ENCODE measurements at regions not wholly inside any gene's neighbourhood (a gene's known extent, or its start where the extent isn't known, plus 50 kb on each side); places are given as distances from the start of the nearest gene placed in this dataset.

DNA sequence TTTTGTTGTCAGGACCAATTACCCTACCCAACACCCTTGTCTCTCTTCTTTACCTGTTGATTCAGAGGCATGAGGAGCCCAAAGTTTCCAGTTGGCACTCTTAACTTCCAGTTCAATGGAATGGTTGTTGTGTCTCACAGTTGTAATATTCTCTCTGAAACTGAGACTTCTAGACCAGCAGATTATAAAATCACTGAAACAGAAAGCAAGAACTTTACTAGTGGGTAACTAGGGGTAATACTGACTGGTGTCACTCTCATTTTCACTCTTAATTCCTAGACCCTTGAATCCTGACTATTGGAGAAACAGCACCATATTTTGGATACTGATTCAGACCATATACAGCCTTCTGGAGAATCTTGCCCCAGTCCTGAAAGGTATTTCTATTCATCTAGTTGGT is 140.2 kb upstream of the MMS22L start:
- no peak for TF ChIP-seq CTCF (conservative IDR thresholded peaks at IDR 0.05; ENCODE audit: low read depth, low read length)
- no peak overlapping the region for H3K4me3 ChIP-seq (ENCODE audit: low read depth, low read length)
- DNase-seq (ENCODE audit: low read depth): no peak

GRCh38 chr6:97427648-97428047 is 144.6 kb upstream of the MMS22L start:
- DNase-seq (ENCODE audit: low read depth): no peak
- H3K4me3 ChIP-seq (ENCODE audit: low read depth, low read length): no peak overlapping the region
- no peak for TF ChIP-seq CTCF (conservative IDR thresholded peaks at IDR 0.05; ENCODE audit: low read depth, low read length)

DNA sequence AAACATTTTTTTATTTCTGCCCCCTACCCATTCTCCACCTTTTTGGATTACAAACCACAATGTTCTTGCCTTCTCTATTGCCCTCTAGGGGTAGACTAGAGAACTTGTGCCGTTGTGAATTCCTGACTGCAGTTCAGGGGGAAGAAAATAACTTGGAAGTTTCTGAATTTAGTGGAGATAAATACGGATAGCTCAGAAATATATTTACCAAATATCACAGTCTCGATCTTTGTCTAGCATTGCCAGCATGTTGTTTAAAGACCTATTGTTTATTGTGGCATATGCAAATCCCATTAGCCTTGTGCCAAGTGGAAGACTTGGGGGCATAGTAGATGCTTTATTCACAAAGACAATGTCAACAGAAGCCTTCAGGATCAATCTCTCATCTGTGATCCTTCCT is 154.1 kb upstream of the MMS22L start:
- H3K4me3 ChIP-seq (ENCODE audit: low read depth, low read length): no peak overlapping the region
- peak; percentile 85 for TF ChIP-seq CTCF (conservative IDR thresholded peaks at IDR 0.05; ENCODE audit: low read depth, low read length)
- peak; percentile 46 for DNase-seq (ENCODE audit: low read depth)

DNA sequence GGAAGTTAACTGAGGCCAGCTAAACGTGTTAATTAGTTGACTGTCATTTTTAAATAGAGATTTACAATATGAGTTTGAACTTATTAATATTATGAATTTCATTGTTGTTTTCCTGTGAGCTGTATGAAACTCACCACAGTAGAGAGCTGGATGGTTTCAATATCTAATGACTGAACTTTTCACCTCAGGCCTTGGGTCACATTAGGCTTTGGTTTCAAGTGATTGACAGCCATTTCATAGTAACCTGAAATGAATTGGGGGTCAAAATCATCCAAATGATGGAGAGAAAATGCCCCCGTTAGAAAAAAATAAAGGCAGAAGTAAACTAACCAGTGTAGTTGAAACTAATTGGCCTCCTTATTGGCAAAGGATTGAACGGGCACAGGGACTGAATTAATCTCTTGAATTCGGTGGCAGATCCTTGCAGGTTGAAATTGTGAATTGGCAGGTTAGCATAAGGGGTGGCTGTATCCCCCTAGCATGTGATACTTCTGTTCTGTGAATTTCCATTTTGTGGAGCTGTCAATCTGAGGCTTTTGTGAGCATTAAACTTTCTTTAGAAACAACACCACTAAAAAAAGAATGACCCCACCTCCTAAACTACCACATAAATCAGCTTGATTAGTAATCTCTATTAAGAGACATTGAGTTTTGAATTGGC is 155.1 kb upstream of the MMS22L start:
- no peak for DNase-seq (ENCODE audit: low read depth)
- H3K4me3 ChIP-seq (ENCODE audit: low read depth, low read length): no peak overlapping the region
- TF ChIP-seq CTCF (conservative IDR thresholded peaks at IDR 0.05; ENCODE audit: low read depth, low read length): no peak

- peak; percentile 63 for DNase-seq (ENCODE audit: low read depth)
- peak; percentile 75 for TF ChIP-seq CTCF (conservative IDR thresholded peaks at IDR 0.05; ENCODE audit: low read depth, low read length)
- no peak overlapping the region for H3K4me3 ChIP-seq (ENCODE audit: low read depth, low read length)
Measured at GRCh38 chr6:97440590-97441176, 157.7 kb upstream of the MMS22L start.

DNA sequence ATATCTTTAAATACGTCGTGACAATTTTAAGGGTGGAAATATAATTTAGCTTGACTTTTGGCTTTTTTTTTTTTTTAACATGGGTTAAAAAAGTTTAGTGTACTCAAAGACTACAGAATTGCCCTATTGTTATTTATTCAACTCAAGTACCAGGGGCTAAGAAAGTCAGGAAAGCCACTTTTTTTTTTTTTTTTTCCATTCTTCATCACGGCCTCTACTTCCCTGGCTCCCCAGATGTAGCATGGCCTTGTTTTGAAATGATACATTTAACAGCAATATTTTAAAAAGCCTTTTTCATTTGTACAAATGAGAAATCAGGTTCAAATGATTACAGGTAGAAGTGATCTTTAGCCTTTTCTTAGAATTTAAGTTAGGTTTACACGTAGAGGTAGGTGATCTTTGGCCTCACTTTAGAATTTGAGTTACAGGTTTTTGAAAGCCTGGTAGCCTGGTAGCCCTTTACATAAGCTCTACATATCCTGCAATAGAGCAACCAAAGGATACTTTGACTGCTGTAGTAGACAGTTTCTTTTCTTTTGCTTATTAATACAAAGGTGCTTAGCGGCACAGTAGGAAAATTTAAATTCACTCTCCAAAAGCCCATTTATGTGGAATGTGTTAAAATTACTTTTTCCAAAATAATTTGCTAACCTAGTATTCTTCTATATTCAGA is 160.5 kb upstream of the MMS22L start:
- no peak for TF ChIP-seq CTCF (conservative IDR thresholded peaks at IDR 0.05; ENCODE audit: low read depth, low read length)
- no peak for DNase-seq (ENCODE audit: low read depth)
- H3K4me3 ChIP-seq (ENCODE audit: low read depth, low read length): no peak overlapping the region

Data from choroid plexus epithelial cell (primary cell).